ENCODE measurements at regions not wholly inside any gene's neighbourhood (a gene's known extent, or its start where the extent isn't known, plus 50 kb on each side); places are given as distances from the start of the nearest gene placed in this dataset.
"Not testable (repeated sequence)": the region's sequence is repeated elsewhere in the genome, so short reads cannot be mapped to it uniquely, and the experiment has no call there.

GRCh38 chr1:211890091-211890995, 59.8 kb upstream of the LPGAT1 start:
- H3K4me3 Mint-ChIP-seq, H3K36me3 Mint-ChIP-seq, H3K9me3 Mint-ChIP-seq, CTCF ChIA-PET, DNase-seq, H3K27ac Mint-ChIP-seq: not testable (repeated sequence)
- Mint-ChIP-seq H3K27me3 (peaks cover 23% of the 10 kb centered on the region), H3K4me1 (peaks cover 12% of the 10 kb centered on the region)

- DNase-seq, CTCF ChIA-PET, H3K4me3 Mint-ChIP-seq, H3K9me3 Mint-ChIP-seq, H3K27ac Mint-ChIP-seq, H3K36me3 Mint-ChIP-seq: not testable (repeated sequence)
- Mint-ChIP-seq H3K27me3 (peaks cover 23% of the 10 kb centered on the region), H3K4me1 (peaks cover 12% of the 10 kb centered on the region)
Measured at GRCh38 chr1:211889307-211890090, 58.9 kb upstream of the LPGAT1 start.

- no peak for DNase-seq
- CTCF ChIA-PET = no interaction called here
- peaks cover 23% of the 10 kb centered on the region for H3K27me3 Mint-ChIP-seq
Measured at GRCh38 chr1:211886551-211886950, 56.0 kb upstream of the LPGAT1 start.

GRCh38 chr1:211885747-211886522, 55.4 kb upstream of the LPGAT1 start:
- no peak overlapping the region for H3K27ac Mint-ChIP-seq
- H3K36me3 Mint-ChIP-seq = peaks cover 3% of the 10 kb centered on the region
- CTCF ChIA-PET = no interaction called here
- no peak for DNase-seq
- H3K4me3 Mint-ChIP-seq = no peak overlapping the region
- peaks cover 22% of the 10 kb centered on the region for H3K4me1 Mint-ChIP-seq
- H3K27me3 Mint-ChIP-seq = peaks cover 23% of the 10 kb centered on the region
- H3K9me3 Mint-ChIP-seq = peaks cover 4% of the 10 kb centered on the region

More at GRCh38 chr1:211886551-211886950, 56.0 kb upstream of the LPGAT1 start:
- H3K27ac Mint-ChIP-seq = no peak overlapping the region
- H3K4me1 Mint-ChIP-seq = peaks cover 22% of the 10 kb centered on the region
- H3K4me3 Mint-ChIP-seq = no peak overlapping the region
- peaks cover 3% of the 10 kb centered on the region for H3K36me3 Mint-ChIP-seq
- H3K9me3 Mint-ChIP-seq = peaks cover 4% of the 10 kb centered on the region

- Mint-ChIP-seq H3K36me3 (no peaks in the 10 kb centered on the region), H3K9me3 (no peaks in the 10 kb centered on the region), H3K27me3 (peaks cover 25% of the 10 kb centered on the region), H3K27ac (no peak overlapping the region), H3K4me1 (peaks cover 16% of the 10 kb centered on the region), H3K4me3 (no peak overlapping the region)
- CTCF ChIA-PET = interaction anchor here (1.1 kb wide), 1 partner anchor 184 kb away, joined by 5 read pairs; no protein-coding TSS in a partner anchor
- no peak for DNase-seq
Measured at GRCh38 chr1:211882381-211883004, 51.9 kb upstream of the LPGAT1 start.

All from activated naive CD4-positive, alpha-beta T cell treated with anti-CD3 and anti-CD28 coated beads, Interleukin-2, amount 10 ng/mL, durations not matched to agents 7 days and 5 days (primary cell).